NCI-H748 treated with DMSO at 0.1 percent for 48 hours (cell line): ENCODE measurements at regions not wholly inside any gene's neighbourhood (a gene's known extent, or its start where the extent isn't known, plus 50 kb on each side); places are given as distances from the start of the nearest gene placed in this dataset.

Experiments
- DNase-seq: peaks from one replicate; lab custom pipeline; 2025; lab: John Stamatoyannopoulos, UW

GRCh38 chr5:114250536-114250935, 111.3 kb upstream of the KCNN2 start:
- DNase-seq, result no peak

- no peak for DNase-seq
These were observed 109.6 kb upstream of the KCNN2 start for GRCh38 chr5:114252226-114252625.

- DNase-seq, result no peak
These were observed 106.6 kb upstream of the KCNN2 start for GRCh38 chr5:114255260-114255659.

- DNase-seq, result no peak
These were observed 99.9 kb upstream of the KCNN2 start for GRCh38 chr5:114261989-114262388.

- DNase-seq, result no peak
These were observed 96.3 kb upstream of the KCNN2 start for GRCh38 chr5:114265432-114266060.

GRCh38 chr5:114266374-114266773, 95.5 kb upstream of the KCNN2 start:
- DNase-seq, result no peak

GRCh38 chr5:114296191-114296590, 65.7 kb upstream of the KCNN2 start:
- no peak for DNase-seq

- no peak for DNase-seq
These were observed 64.0 kb upstream of the KCNN2 start for GRCh38 chr5:114297915-114298314.

- DNase-seq, result no peak
These were observed 56.3 kb upstream of the KCNN2 start for GRCh38 chr5:114305402-114306207.

GRCh38 chr5:114308017-114308416, 53.9 kb upstream of the KCNN2 start:
- no peak for DNase-seq

- no peak for DNase-seq
These were observed 53.4 kb upstream of the KCNN2 start for GRCh38 chr5:114308508-114308907.

- DNase-seq, result no peak
These were observed 51.2 kb upstream of the KCNN2 start for GRCh38 chr5:114310666-114311065.

GRCh38 chr5:114311281-114311680, 50.6 kb upstream of the KCNN2 start:
- DNase-seq, result no peak

- no peak for DNase-seq
These were observed 49.9 kb upstream of the KCNN2 start for GRCh38 chr5:114311968-114312367.
